ENCODE measurements at regions not wholly inside any gene's neighbourhood (a gene's known extent, or its start where the extent isn't known, plus 50 kb on each side); places are given as distances from the start of the nearest gene placed in this dataset.

DNA sequence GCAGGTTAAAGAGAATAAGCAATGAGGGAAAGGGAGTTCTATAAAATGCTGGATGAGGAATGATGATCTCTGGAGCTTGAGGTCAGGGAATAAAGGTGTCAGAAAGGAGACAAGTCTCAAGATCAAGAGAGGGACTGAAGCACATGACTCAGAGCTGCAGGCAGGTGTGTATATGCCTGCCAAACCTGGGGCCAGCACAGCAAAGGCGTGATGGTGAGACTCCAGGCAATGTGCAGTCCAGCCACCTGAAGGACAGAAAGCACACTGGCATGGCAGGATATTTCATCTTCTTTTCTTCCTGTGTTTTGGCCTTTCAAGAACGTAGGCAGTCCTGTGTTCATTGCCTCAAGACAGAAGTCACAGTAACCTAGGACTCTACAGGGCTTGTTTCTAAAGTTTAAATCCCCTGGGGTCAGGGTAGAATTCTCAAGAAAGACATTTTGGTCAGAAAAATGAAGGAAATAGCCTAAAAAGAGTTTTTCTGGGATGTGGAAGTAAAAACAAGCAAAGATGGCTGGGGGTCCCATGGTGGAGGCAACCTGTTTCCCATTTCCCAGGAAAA is 55.5 kb upstream of the TOPAZ1 start:
- Histone ChIP-seq H4K91ac (ENCODE audit: insufficient read depth, low read depth, low read length) (no peak overlapping the region), H4K5ac (ENCODE audit: low read depth, low read length) (no peak overlapping the region), H3K79me1 (ENCODE audit: low read depth in 1 of 2, low read length in 2 of 2) (no peaks in the 10 kb centered on the region), H3K4me1 (ENCODE audit: control insufficient read depth, insufficient read depth, low read length) (no peaks in the 10 kb centered on the region), H3K4ac (ENCODE audit: low read depth, low read length) (no peak overlapping the region), H3K14ac (replicated peaks; ENCODE audit: low read depth, low read length) (no peak overlapping the region), H2AK9ac (replicated peaks; ENCODE audit: low read depth, low read length, poor library complexity) (no peak overlapping the region), H3K56ac (ENCODE audit: extremely low read depth, insufficient read depth, low read length) (no peak overlapping the region), H4K8ac (ENCODE audit: low read depth in 2 of 2, low read length in 2 of 2) (no peak overlapping the region), H3K9me3 (ENCODE audit: control insufficient read depth, insufficient read depth, low read length) (no peaks in the 10 kb centered on the region), H2BK15ac (ENCODE audit: low read depth, low read length) (no peak overlapping the region), H3K18ac (ENCODE audit: low read depth, low read length) (no peak overlapping the region), H3K9me1 (ENCODE audit: insufficient read depth, low read length) (no peaks in the 10 kb centered on the region), H3K27ac (ENCODE audit: insufficient read depth, low read length) (no peak overlapping the region), H2BK20ac (ENCODE audit: low read depth, low read length) (no peak overlapping the region), H3K23ac (ENCODE audit: low read depth, low read length) (no peak overlapping the region), H3K9ac (ENCODE audit: low read depth, low read length) (no peak overlapping the region), H3K36me3 (ENCODE audit: control insufficient read depth, insufficient read depth, low read length) (no peaks in the 10 kb centered on the region), H2BK5ac (ENCODE audit: low read depth, low read length, poor library complexity, severe bottlenecking) (no peak overlapping the region), H3K27me3 (ENCODE audit: control insufficient read depth, insufficient read depth, low read length) (no peaks in the 10 kb centered on the region), H4K20me1 (ENCODE audit: insufficient read depth, low read length) (no peaks in the 10 kb centered on the region), H3K4me3 (ENCODE audit: insufficient read depth, low read depth, low read length) (no peak overlapping the region), H2AFZ (replicated peaks; ENCODE audit: low read length, poor library complexity) (no peak overlapping the region), H3K4me2 (ENCODE audit: low read depth, low read length) (no peak overlapping the region), H2AK5ac (ENCODE audit: low read depth, low read length) (no peak overlapping the region), H2BK120ac (ENCODE audit: low read depth, low read length) (no peak overlapping the region)
- no peak for TF ChIP-seq SMC3 (IDR thresholded peaks at IDR 0.05; ENCODE audit: low read depth, low read length)
- no peak for TF ChIP-seq NFE2L2 (IDR thresholded peaks at IDR 0.05; ENCODE audit: low read depth, low read length)
- TF ChIP-seq, protein P1, sequence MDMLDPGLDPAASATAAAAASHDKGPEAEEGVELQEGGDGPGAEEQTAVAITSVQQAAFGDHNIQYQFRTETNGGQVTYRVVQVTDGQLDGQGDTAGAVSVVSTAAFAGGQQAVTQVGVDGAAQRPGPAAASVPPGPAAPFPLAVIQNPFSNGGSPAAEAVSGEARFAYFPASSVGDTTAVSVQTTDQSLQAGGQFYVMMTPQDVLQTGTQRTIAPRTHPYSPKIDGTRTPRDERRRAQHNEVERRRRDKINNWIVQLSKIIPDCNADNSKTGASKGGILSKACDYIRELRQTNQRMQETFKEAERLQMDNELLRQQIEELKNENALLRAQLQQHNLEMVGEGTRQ (IDR thresholded peaks at IDR 0.05; ENCODE audit: low read depth, low read length), result no peak
- no peak for TF ChIP-seq RCOR1 (IDR thresholded peaks at IDR 0.05; ENCODE audit: insufficient replicate concordance, low read length)
- no peak for TF ChIP-seq CHD1 (IDR thresholded peaks at IDR 0.05; ENCODE audit: low read depth, low read length)
- TF ChIP-seq, protein P2, sequence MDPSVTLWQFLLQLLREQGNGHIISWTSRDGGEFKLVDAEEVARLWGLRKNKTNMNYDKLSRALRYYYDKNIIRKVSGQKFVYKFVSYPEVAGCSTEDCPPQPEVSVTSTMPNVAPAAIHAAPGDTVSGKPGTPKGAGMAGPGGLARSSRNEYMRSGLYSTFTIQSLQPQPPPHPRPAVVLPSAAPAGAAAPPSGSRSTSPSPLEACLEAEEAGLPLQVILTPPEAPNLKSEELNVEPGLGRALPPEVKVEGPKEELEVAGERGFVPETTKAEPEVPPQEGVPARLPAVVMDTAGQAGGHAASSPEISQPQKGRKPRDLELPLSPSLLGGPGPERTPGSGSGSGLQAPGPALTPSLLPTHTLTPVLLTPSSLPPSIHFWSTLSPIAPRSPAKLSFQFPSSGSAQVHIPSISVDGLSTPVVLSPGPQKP (IDR thresholded peaks at IDR 0.05; ENCODE audit: borderline replicate concordance, low read depth, low read length), result no peak
- TF ChIP-seq RAD21 (IDR thresholded peaks at IDR 0.05; ENCODE audit: low read length), result no peak
- TF ChIP-seq POLR2A (IDR thresholded peaks at IDR 0.05; ENCODE audit: low read depth, low read length), result no peak
- no peak for TF ChIP-seq MAZ (IDR thresholded peaks at IDR 0.05; ENCODE audit: borderline replicate concordance, low read depth, low read length)
- TF ChIP-seq MXI1 (IDR thresholded peaks at IDR 0.05; ENCODE audit: borderline replicate concordance, low read depth, low read length), result no peak
- no peak for TF ChIP-seq FOS (IDR thresholded peaks at IDR 0.05; ENCODE audit: low read depth, low read length)
- no peak for TF ChIP-seq BHLHE40 (IDR thresholded peaks at IDR 0.05; ENCODE audit: low read depth, low read length)
- TF ChIP-seq RFX5 (IDR thresholded peaks at IDR 0.05; ENCODE audit: low read depth, low read length), result no peak
- no peak for TF ChIP-seq MAFK (IDR thresholded peaks at IDR 0.05; ENCODE audit: low read depth, low read length)
- TF ChIP-seq CEBPB (IDR thresholded peaks at IDR 0.05; ENCODE audit: low read depth, low read length), result no peak
- TF ChIP-seq, protein P3, sequence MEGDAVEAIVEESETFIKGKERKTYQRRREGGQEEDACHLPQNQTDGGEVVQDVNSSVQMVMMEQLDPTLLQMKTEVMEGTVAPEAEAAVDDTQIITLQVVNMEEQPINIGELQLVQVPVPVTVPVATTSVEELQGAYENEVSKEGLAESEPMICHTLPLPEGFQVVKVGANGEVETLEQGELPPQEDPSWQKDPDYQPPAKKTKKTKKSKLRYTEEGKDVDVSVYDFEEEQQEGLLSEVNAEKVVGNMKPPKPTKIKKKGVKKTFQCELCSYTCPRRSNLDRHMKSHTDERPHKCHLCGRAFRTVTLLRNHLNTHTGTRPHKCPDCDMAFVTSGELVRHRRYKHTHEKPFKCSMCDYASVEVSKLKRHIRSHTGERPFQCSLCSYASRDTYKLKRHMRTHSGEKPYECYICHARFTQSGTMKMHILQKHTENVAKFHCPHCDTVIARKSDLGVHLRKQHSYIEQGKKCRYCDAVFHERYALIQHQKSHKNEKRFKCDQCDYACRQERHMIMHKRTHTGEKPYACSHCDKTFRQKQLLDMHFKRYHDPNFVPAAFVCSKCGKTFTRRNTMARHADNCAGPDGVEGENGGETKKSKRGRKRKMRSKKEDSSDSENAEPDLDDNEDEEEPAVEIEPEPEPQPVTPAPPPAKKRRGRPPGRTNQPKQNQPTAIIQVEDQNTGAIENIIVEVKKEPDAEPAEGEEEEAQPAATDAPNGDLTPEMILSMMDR (conservative IDR thresholded peaks at IDR 0.05; ENCODE audit: low read depth, low read length), result no peak
- BruUV-seq (replicated peaks), result no TSS peak
- WGBS, 2 experiments (ENCODE audit: extremely low coverage in 2 of 2, insufficient read length in 1 of 2), result 21% methylated on average over 2 of the region's 2 CpGs; no CpG with 5 or more reads in 1 of the 2 experiments
- intact Hi-C loops (cut with micrococcal nuclease), result no loop called here
- dilution Hi-C loops (cut with HindIII; ENCODE audit: low sequenced_read_pairs, unreplicated experiment), result no loop called here
- CTCF ChIA-PET, result no interaction called here
- ATAC-seq (ENCODE audit: low read depth) (no peak), DNase-seq (no peak)
- POLR2A ChIA-PET (ENCODE audit: unreplicated experiment), result no interaction called here
- in situ Hi-C loops (cut with MboI; ENCODE audit: low sequenced_read_pairs), result loop anchor here (25.0 kb wide), 1 partner anchor 1224 kb away; no protein-coding TSS in a partner anchor

Data from IMR-90 (cell line).